Fibroblast of the aortic adventitia (primary cell): ENCODE measurements at regions not wholly inside any gene's neighbourhood (a gene's known extent, or its start where the extent isn't known, plus 50 kb on each side); places are given as distances from the start of the nearest gene placed in this dataset.

Experiments used
- DNase-seq: peaks from one replicate; pipeline ENCODE4 v3.0.0-alpha.2; 2010; ENCODE audit warnings: low read depth
- H3K4me3 ChIP-seq: 2 replicates; pipeline ENCODE4 v1.5.1; 2011; ENCODE audit warnings: low read depth, mild to moderate bottlenecking, control low read depth, low read length, moderate library complexity
- TF ChIP-seq, protein P1 (sequence below): IDR thresholded peaks from 2 replicates; pipeline ENCODE4 v1.5.1; 2011; ENCODE audit warnings: mild to moderate bottlenecking, low read length, control low read depth, inconsistent platforms; ENCODE audit not compliant: insufficient read depth

DNA sequence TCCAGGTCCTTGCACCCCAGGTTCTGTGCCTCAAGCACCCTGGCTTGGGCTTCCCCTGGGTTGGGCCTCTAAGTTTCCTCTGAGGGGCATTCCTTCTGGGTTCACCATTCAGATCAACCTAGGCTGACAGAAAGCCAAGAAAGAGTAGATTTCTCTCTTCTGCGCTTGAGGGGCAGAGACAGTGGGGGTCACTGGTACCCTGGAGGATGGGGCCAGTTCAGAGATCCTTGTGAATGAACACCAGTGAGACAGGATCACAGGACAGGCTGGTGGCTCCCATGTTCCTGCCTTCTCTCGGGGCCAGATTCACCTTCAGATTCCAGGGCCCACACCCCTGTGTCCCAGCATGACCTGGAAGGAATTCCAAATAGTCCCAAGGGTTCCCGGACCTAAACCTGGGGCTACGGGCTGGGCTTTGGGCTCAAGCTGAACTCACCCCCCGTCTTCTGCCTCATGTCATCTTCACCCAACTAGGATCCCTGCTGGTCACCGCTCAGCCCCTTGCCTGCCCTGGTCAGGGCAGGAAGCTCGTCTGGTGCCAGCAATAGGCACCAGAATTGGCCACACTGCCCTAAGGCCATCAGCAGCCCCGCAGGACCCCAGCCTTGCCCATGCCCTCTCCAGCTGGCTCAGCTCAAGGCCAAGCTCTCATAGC, 91.8 kb upstream of the MVB12B start:
- no peak for DNase-seq
- TF ChIP-seq, protein P1, sequence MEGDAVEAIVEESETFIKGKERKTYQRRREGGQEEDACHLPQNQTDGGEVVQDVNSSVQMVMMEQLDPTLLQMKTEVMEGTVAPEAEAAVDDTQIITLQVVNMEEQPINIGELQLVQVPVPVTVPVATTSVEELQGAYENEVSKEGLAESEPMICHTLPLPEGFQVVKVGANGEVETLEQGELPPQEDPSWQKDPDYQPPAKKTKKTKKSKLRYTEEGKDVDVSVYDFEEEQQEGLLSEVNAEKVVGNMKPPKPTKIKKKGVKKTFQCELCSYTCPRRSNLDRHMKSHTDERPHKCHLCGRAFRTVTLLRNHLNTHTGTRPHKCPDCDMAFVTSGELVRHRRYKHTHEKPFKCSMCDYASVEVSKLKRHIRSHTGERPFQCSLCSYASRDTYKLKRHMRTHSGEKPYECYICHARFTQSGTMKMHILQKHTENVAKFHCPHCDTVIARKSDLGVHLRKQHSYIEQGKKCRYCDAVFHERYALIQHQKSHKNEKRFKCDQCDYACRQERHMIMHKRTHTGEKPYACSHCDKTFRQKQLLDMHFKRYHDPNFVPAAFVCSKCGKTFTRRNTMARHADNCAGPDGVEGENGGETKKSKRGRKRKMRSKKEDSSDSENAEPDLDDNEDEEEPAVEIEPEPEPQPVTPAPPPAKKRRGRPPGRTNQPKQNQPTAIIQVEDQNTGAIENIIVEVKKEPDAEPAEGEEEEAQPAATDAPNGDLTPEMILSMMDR = no peak
- H3K4me3 ChIP-seq = no peak overlapping the region

DNA sequence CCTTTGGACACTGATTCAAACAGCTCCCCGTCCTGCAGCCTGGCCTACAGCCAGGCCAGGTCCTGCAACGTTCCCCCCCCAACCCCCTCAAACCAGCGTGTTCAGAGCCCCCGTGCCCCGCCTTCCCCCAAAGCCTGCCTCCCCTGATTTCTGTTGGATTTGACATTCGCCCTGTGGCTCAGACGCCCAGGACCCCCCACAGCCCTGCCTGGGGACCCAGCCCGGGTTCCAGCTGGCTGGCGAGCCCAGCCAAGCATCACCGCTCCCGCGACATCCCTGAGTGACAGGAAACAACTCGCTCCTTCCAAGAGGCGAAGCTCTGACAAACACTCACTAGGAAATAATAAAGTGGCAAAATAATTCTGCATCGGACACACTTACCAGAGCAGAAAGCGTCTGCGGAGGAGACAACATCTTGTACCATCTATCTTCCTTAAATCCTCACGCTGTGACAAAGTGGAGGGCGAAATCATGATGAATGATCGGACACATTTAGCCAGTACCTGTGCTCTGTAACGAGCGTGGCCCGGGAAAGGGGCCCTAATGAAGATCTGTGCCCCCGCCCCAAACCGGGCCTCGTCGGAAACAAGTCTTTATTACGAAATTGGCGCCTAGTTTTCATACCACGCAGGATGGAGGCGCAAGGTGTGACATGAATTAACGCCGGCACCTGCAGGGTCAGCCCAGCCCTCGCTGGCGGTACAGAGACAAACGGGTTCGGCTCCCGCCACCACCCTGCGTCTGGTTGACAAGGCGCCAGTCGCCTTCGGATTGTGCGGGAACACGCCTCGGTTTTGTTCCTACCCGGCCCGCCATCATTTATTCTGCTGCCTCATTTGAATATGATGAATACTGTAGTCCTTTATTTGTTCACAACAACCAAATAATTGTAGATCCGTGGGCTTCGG, 91.0 kb upstream of the MVB12B start:
- H3K4me3 ChIP-seq = no peak overlapping the region
- TF ChIP-seq, protein P1 = no peak
- DNase-seq = no peak

DNA sequence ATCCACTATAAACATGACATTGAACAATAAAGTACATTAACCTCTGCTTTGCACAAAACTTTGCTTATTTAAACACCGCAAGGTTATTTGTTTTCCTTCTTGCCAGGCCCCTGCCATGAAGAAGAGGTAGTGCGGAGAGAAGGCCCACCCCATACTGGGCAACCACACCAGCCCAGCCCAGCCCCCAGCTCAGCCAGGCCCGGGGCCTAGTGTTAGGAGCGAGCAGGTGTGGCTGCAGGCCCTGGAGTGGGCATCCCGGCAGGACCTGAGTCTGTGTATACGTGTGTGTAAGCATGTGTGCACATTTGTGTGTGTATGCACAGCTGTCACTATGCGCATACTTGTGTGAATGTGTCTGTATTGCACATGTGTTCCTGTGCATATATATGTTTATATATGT, 90.4 kb upstream of the MVB12B start:
- DNase-seq = no peak
- H3K4me3 ChIP-seq = no peak overlapping the region
- TF ChIP-seq, protein P1 = no peak

DNA sequence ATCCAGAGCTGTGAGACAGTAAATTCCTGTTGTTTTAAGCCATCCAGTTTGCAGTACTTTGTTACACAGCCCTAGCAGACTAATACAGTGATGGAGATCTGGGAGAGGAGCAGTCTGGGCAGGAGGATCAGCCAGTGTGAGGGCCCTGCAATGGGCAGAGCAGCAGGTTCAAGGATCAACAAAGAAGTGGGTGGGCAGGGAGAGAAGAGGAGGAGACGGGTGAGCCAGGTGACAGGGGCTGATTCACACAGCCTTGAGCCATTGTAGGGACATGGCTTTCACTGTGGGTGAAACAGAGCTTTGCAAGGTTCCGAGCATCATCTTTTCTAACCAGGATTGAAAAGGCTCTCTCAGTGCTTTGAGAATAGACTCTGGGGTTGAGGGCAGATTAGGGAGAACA, 88.2 kb upstream of the MVB12B start:
- TF ChIP-seq, protein P1 = no peak
- H3K4me3 ChIP-seq = no peak overlapping the region
- no peak for DNase-seq

DNA sequence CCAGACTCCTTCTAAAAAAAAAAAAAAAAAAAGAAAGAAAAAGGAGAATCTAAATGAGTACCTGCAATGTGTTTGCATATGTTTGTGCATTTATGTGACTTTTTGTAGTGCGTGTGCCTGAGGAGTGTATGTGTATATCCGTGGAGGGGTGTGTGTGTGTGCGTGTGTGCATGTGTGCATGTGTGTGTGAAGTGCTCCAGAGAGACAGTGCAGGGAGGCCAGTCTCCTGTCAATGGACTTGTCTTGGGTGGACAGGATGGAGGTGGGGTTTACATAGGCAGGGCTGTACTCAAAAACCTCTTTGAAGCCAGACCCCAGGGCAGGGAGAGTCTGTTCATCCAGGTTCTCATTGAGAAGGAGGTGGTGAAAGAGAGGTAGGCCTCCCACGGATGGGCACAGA, 87.1 kb upstream of the MVB12B start:
- DNase-seq = no peak
- TF ChIP-seq, protein P1 = no peak
- no peak overlapping the region for H3K4me3 ChIP-seq

DNA sequence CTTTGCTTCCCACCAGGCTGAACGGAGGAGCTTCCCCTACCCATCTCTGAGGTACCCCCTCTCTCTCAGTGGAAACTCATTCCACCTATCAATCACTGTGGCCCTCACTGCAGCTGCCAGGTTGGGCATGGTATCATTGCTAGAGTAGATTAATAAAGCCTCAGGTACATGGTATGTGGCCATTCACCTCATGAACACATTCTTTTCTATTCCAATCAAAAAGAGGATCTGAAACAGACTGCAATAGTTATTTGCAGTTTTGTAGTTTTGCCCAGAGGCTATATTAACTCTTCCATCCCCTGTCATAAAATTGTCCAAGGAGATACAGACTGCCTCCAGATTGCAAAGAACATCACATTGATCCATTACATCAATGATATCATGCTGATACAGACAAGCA, 85.8 kb upstream of the MVB12B start:
- no peak overlapping the region for H3K4me3 ChIP-seq

More for the DNA sequence above, 85.8 kb upstream of the MVB12B start:
- TF ChIP-seq, protein P1 = no peak
- DNase-seq = no peak
